Activated gamma-delta T cell treated with anti-CD3 and anti-CD28 coated beads, Interleukin-2, amount 50 U/mL, for 16 hours (primary cell): ENCODE measurements at regions not wholly inside any gene's neighbourhood (a gene's known extent, or its start where the extent isn't known, plus 50 kb on each side); places are given as distances from the start of the nearest gene placed in this dataset.

Source experiments
- DNase-seq: peaks from one replicate; pipeline ENCODE4 v3.0.0-alpha.2; 2020; ENCODE audit warnings: low read depth

DNA sequence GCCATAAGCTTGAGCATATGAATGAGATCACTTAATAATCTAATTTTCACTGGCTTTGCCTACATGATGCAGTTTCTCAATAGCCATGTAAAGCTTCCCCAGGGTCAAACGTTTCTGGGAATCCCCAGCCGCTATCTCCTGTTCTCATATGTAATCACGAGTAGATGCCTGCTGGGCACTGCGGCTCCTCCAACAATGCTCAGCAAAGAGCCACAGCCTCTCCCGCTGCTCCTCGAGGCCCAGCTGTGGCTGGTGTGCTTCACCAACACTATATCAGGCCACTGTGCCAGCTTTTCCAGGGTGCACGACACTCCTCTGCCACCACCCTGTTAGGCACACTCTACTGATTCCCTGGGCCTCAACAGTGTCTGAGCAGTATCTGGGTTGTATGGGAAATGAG is 78.3 kb upstream of the RASGEF1B start:
- DNase-seq = no peak

DNA sequence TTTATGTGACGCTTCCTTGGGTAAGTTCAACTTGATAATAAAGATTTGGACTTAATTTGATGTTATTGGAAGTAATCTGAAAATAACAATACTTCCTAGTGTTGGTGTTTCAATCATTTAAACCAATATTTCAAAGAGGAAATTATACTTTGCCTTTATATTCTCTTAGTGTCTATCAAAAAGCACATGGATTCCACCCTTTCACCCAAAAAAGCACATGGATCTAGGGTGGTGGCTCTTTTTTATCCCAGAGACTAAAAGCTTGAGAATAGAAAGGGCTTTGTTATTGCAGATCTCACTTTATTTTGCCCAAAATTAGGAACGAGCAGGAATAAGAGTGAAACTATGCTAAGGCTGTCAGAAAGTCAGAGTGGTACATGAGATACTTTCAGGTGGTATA is 75.1 kb upstream of the RASGEF1B start:
- no peak for DNase-seq

GRCh38 chr4:81541161-81541945 is 69.6 kb upstream of the RASGEF1B start:
- DNase-seq = no peak

GRCh38 chr4:81538716-81539427 is 67.2 kb upstream of the RASGEF1B start:
- no peak for DNase-seq

DNA sequence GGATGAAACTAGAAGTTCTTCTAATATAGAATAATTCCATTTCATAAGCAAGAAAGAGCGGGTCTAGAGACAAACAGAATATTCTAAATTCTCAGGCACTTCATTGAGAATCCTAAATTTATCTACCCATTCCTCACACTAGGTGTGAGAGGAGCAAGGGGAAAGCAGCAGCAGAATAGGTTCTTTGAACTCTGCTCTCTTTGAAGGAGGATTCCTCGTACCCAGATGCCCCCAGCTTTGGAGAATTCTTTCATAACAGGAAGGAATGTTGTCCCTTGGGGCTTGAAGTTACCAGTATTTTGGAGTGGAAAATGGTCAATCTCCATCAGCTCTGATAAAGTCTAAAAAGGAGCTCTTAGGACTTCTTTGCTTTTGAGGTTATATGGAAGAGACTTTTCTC is 59.7 kb upstream of the RASGEF1B start:
- no peak for DNase-seq

DNA sequence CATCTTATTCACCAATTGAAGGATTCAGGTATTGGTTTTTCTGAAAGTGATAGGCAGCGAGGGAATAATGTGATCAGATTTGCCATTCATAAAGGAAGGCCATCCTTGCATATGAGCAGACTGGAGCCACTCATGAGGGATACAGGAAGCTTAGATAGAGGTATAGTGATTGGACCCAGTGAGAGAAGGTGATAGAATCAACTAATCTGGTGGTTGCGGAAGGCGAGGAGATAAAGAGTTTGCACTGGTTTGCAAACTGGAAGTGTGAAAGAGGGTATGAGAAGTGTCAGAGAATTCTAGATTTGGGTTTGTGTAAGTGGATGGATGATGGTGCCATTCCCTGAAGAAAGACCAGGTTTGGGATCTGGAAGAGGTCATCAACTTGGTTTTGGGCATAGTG is 57.3 kb upstream of the RASGEF1B start:
- DNase-seq = no peak

DNA sequence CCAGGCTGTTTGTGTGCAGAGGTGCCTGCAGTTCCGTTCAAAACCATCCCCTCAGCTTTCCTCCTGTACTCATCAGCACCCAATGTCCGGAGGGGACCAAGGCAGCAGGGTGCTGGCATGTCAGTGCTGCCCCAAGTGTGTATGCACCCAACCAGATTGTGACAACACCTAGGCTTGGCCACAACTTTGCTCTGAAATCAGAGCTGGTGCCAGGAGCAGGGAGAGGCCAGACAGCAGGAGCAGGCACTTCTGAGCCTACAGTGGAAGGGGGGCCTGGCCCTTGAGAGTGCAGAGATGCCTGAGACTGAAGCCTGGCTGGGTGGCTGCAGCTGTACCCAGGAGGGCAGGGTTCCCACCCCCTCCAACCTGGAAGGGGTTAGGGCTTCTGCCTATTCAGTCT is 56.5 kb upstream of the RASGEF1B start:
- DNase-seq = no peak

- DNase-seq = no peak
These were observed 56.0 kb upstream of the RASGEF1B start for GRCh38 chr4:81527709-81528108.

GRCh38 chr4:81527115-81527514 is 55.4 kb upstream of the RASGEF1B start:
- DNase-seq = no peak

DNA sequence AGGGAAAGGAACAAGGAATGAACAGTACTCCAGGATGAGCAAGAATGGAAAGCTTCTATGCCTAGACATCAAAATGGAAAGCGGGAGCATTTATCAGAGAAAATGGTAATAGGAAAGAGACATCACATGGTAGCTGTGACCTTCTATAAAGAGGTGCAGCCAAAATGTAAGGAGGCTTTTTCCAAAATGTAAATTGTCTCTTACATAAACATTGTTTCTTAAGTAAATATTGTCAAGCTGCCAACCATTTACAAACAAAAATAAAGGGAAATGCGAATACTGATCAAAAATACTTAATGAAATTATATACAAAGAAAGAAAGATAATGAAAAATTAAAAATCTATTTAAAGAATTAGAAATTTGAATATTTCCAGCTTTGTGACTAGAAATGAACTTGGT is 55.0 kb upstream of the RASGEF1B start:
- no peak for DNase-seq

GRCh38 chr4:81523672-81524327 is 52.1 kb upstream of the RASGEF1B start:
- no peak for DNase-seq

- DNase-seq = no peak
These were observed 51.0 kb upstream of the RASGEF1B start for GRCh38 chr4:81522711-81523110.

- DNase-seq = no peak
These were observed 50.0 kb upstream of the RASGEF1B start for GRCh38 chr4:81521708-81522107.
